HCT116 (cell line): ENCODE measurements at regions not wholly inside any gene's neighbourhood (a gene's known extent, or its start where the extent isn't known, plus 50 kb on each side); places are given as distances from the start of the nearest gene placed in this dataset.

Experiments
- ATAC-seq: fragments of 200-7000 bp; cut with Tn5 transposase; 2 replicates; pipeline ENCODE4 v1.9.1; 2020; ENCODE audit warnings: mild to moderate bottlenecking, moderate library complexity
- BruUV-seq: library from RNA; stranded (reverse); fragments of 400-500 nt; replicated peaks from 2 replicates; lab custom pipeline; 2021; lab: Mats Ljungman, UMichigan
- CTCF ChIA-PET: fragments of 300-600 bp; sonication (Branson Sonifier 250); formaldehyde crosslinking; loops from one replicate; lab custom pipeline; 2021; ENCODE audit warnings: antibody characterized with exemption; lab: Charles Lee
- POLR2A ChIA-PET: fragments of 300-600, 350-600 bp; sonication (Branson Sonifier 250); formaldehyde crosslinking; loops from one replicate; lab custom pipeline; 2021; ENCODE audit warnings: antibody characterized with exemption; lab: Charles Lee
- RAD21 ChIA-PET, 2 experiments: fragments of 300-600 bp; sonication (Branson Sonifier 250); formaldehyde crosslinking; loops; one replicate each; lab custom pipeline; 2023; ENCODE audit warnings: low total read pairs in 2 of 2; ENCODE audit not compliant: uncharacterized antibody in 2 of 2, unreplicated experiment in 2 of 2, low non-redundant PET in 1 of 2; lab: Charles Lee
- DNase-seq: peaks from one replicate; pipeline ENCODE4 v3.0.0-alpha.2; 2010; ENCODE audit warnings: low read depth, low spot score
- H2AFZ ChIP-seq: fragments of 200-600 bp; shearing (Covaris generic), sonication (generic); 2 replicates; pipeline ENCODE4 v1.6.1; 2017; ENCODE audit warnings: low read depth, mixed run types, mixed read lengths, antibody characterized with exemption, low read length; ENCODE audit not compliant: poor library complexity, severe bottlenecking
- H3K27ac ChIP-seq: 2 replicates; pipeline ENCODE4 v1.5.1; 2012; ENCODE audit warnings: low read depth, low read length
- H3K27me3 ChIP-seq: fragments of 200-600 bp; sonication (generic); 2 replicates; pipeline ENCODE4 v1.6.1; 2016; ENCODE audit warnings: mixed run types, low read length, mixed read lengths; ENCODE audit not compliant: insufficient read depth
- H3K36me3 ChIP-seq, 2 experiments: fragments of 200-500 bp in 1 of 2; fragments of 200-600 bp in 1 of 2; sonication (Bioruptor generic) in 1 of 2; sonication (generic) in 1 of 2; 2 replicates each; pipeline versions ENCODE4 v1.5.1 to v1.6.1; 2014 to 2016; ENCODE audit warnings: low read length in 2 of 2, inconsistent platforms in 1 of 2, mixed read lengths in 1 of 2, mixed run types in 1 of 2; ENCODE audit not compliant: insufficient read depth in 2 of 2, control insufficient read depth in 1 of 2
- H3K4me1 ChIP-seq, 2 experiments: fragments of 200-600 bp in 1 of 2; sonication (generic) in 1 of 2; 2 replicates each; pipeline versions ENCODE4 v1.5.1 to v1.6.1; 2012 to 2017; ENCODE audit warnings: low read length in 2 of 2, inconsistent platforms in 1 of 2, mild to moderate bottlenecking in 1 of 2, mixed read lengths in 1 of 2, mixed run types in 1 of 2, moderate library complexity in 1 of 2; ENCODE audit not compliant: insufficient read depth in 2 of 2, control insufficient read depth in 1 of 2
- H3K4me2 ChIP-seq: fragments of 200-600 bp; sonication (generic); 2 replicates; pipeline ENCODE4 v1.6.1; 2017; ENCODE audit warnings: mixed run types, low read length, mixed read lengths
- H3K4me3 ChIP-seq, 2 experiments: fragments of 200-600 bp in 1 of 2; sonication (generic) in 1 of 2; replicated peaks in 1 of 2; 2 replicates each; pipeline ENCODE4 v1.5.1; 2011 to 2016; ENCODE audit warnings: low read length in 2 of 2, control low read depth in 1 of 2, low read depth in 1 of 2, mild to moderate bottlenecking in 1 of 2, mixed read lengths in 1 of 2, mixed run types in 1 of 2
- H3K79me2 ChIP-seq: fragments of 200-600 bp; sonication (generic); 2 replicates; pipeline ENCODE4 v1.6.1; 2017; ENCODE audit warnings: mild to moderate bottlenecking, mixed run types, low read length, moderate library complexity, mixed read lengths; ENCODE audit not compliant: insufficient read depth
- H3K9ac ChIP-seq: fragments of 200-600 bp; sonication (generic); 2 replicates; pipeline ENCODE4 v1.6.1; 2016; ENCODE audit warnings: low read length, mixed read lengths
- H3K9me2 ChIP-seq: fragments of 200-600 bp; sonication (generic), shearing (Covaris generic); 2 replicates; pipeline ENCODE4 v1.6.1; 2017; ENCODE audit warnings: mixed run types, mild to moderate bottlenecking, moderate library complexity; ENCODE audit not compliant: insufficient read depth
- H3K9me3 ChIP-seq, 2 experiments: fragments of 200-500 bp in 1 of 2; fragments of 200-600 bp in 1 of 2; sonication (Bioruptor generic) in 1 of 2; sonication (generic) in 1 of 2; 2 replicates each; pipeline ENCODE4 v1.6.1; 2014 to 2017; ENCODE audit warnings: low read length in 2 of 2, mixed read lengths in 2 of 2, inconsistent platforms in 1 of 2, low read depth in 1 of 2, mild to moderate bottlenecking in 1 of 2, mixed run types in 1 of 2, moderate library complexity in 1 of 2; ENCODE audit not compliant: control insufficient read depth in 1 of 2, insufficient read depth in 1 of 2
- H4K20me1 ChIP-seq: fragments of 200-600 bp; sonication (generic), shearing (Covaris generic); 2 replicates; pipeline ENCODE4 v1.6.1; 2017; ENCODE audit warnings: mixed run types, mild to moderate bottlenecking, moderate library complexity; ENCODE audit not compliant: insufficient read depth
- CEBPB ChIP-seq: IDR thresholded peaks from 2 replicates; pipeline ENCODE4 v1.6.1; 2012; ENCODE audit warnings: low read depth
- EGR1 ChIP-seq: IDR thresholded peaks from 2 replicates; pipeline ENCODE4 v1.6.1; 2012; ENCODE audit warnings: low read depth
- EZH2 ChIP-seq: fragments of 200-600 bp; sonication (generic); IDR thresholded peaks from 2 replicates; pipeline ENCODE4 v1.6.1; 2017; ENCODE audit warnings: antibody characterized with exemption, mixed run types
- FOSL1 ChIP-seq: IDR thresholded peaks from 2 replicates; pipeline ENCODE4 v1.6.1; 2012; ENCODE audit warnings: low read depth
- JUND ChIP-seq: IDR thresholded peaks from 2 replicates; pipeline ENCODE4 v1.6.1; 2012
- RAD21 ChIP-seq: IDR thresholded peaks from 2 replicates; pipeline ENCODE4 v1.6.1; 2012; ENCODE audit warnings: low read depth, mild to moderate bottlenecking
- SIN3A ChIP-seq: IDR thresholded peaks from 2 replicates; pipeline ENCODE4 v1.6.1; 2012; ENCODE audit warnings: low read depth
- SP1 ChIP-seq: IDR thresholded peaks from 2 replicates; pipeline ENCODE4 v1.6.1; 2012; ENCODE audit warnings: low read depth
- TCF7L2 ChIP-seq: IDR thresholded peaks from 2 replicates; pipeline ENCODE4 v1.7.0; 2011; ENCODE audit warnings: borderline replicate concordance, inconsistent platforms; ENCODE audit not compliant: insufficient read depth, insufficient read length; ENCODE audit errors: extremely low read depth
- YY1 ChIP-seq: IDR thresholded peaks from 2 replicates; pipeline ENCODE4 v1.6.1; 2011; ENCODE audit warnings: low read length, low read depth, moderate library complexity, mild to moderate bottlenecking; ENCODE audit not compliant: insufficient replicate concordance; ENCODE audit errors: extremely low read depth
- ZNF274 ChIP-seq: fragments of 200-500 bp; sonication (Bioruptor generic); IDR thresholded peaks from 2 replicates; pipeline ENCODE4 v1.6.1; 2014; ENCODE audit warnings: mild to moderate bottlenecking, low read depth, low read length, inconsistent platforms
- intact Hi-C: fragments of 100-400 bp; cut with micrococcal nuclease; formaldehyde crosslinking; loops from 2 replicates; pipeline ENCODE4 v1.10.0; 2022
- TF ChIP-seq, protein P1 (sequence below): IDR thresholded peaks from 2 replicates; pipeline ENCODE4 v1.6.1; 2012
- TF ChIP-seq, protein P2 (sequence below): IDR thresholded peaks from 2 replicates; pipeline ENCODE4 v1.6.1; 2011; ENCODE audit warnings: mild to moderate bottlenecking, low read length, moderate library complexity; ENCODE audit not compliant: insufficient replicate concordance; ENCODE audit errors: extremely low read depth

DNA sequence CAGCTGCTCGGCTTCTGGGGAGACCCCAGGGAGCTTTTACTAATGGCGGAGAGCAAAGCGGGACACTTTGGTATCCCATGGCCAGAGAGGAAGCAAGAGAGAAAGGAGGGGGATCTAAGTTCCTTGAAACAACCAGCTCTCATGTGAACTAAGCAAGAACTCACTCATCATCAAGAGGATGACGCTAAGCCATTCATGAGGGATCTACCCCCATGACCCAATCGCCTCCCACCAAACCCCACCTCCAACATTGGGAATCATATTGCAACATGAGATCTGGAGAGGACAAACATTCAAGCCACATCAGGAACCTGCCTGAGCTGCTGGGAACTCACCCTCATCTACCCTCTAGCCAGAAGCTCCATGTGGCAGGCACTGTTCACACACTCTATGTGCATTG, 372.1 kb upstream of the RUNX1 start:
- ATAC-seq (no peak), DNase-seq (no peak)
- no peaks in the 10 kb centered on the region for H3K36me3 ChIP-seq
- no peak for TF ChIP-seq SP1
- no peak for TF ChIP-seq FOSL1
- TF ChIP-seq TCF7L2 = no peak
- TF ChIP-seq YY1 = no peak
- TF ChIP-seq, protein P1, sequence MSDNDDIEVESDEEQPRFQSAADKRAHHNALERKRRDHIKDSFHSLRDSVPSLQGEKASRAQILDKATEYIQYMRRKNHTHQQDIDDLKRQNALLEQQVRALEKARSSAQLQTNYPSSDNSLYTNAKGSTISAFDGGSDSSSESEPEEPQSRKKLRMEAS = no peak
- TF ChIP-seq RAD21 = no peak
- no peak for TF ChIP-seq JUND
- no peak for TF ChIP-seq EZH2
- TF ChIP-seq SIN3A = no peak
- TF ChIP-seq EGR1 = no peak
- no peak for TF ChIP-seq ZNF274
- no peak for TF ChIP-seq CEBPB
- TF ChIP-seq, protein P2, sequence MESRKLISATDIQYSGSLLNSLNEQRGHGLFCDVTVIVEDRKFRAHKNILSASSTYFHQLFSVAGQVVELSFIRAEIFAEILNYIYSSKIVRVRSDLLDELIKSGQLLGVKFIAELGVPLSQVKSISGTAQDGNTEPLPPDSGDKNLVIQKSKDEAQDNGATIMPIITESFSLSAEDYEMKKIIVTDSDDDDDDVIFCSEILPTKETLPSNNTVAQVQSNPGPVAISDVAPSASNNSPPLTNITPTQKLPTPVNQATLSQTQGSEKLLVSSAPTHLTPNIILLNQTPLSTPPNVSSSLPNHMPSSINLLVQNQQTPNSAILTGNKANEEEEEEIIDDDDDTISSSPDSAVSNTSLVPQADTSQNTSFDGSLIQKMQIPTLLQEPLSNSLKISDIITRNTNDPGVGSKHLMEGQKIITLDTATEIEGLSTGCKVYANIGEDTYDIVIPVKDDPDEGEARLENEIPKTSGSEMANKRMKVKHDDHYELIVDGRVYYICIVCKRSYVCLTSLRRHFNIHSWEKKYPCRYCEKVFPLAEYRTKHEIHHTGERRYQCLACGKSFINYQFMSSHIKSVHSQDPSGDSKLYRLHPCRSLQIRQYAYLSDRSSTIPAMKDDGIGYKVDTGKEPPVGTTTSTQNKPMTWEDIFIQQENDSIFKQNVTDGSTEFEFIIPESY = no peak
- no peaks in the 10 kb centered on the region for H3K79me2 ChIP-seq
- intact Hi-C loops = no loop called here
- no peaks in the 10 kb centered on the region for H3K4me1 ChIP-seq
- ChIA-PET RAD21 (no interaction called here), POLR2A (no interaction called here), CTCF (no interaction called here)
- no TSS peak for BruUV-seq
- peaks cover 0 to 4% of the 10 kb centered on the region in 2 experiments; a peak in 1 of 4 replicates for H3K9me3 ChIP-seq
- H3K9ac ChIP-seq = no peak overlapping the region
- H2AFZ ChIP-seq = no peak overlapping the region
- H3K27ac ChIP-seq = no peak overlapping the region
- no peaks in the 10 kb centered on the region for H3K27me3 ChIP-seq
- no peak overlapping the region for H3K4me2 ChIP-seq
- no peaks in the 10 kb centered on the region for H4K20me1 ChIP-seq
- no peak overlapping the region for H3K4me3 ChIP-seq
- H3K9me2 ChIP-seq = no peaks in the 10 kb centered on the region
